Epithelial cell of proximal tubule (primary cell): ENCODE measurements at regions not wholly inside any gene's neighbourhood (a gene's known extent, or its start where the extent isn't known, plus 50 kb on each side); places are given as distances from the start of the nearest gene placed in this dataset.

Experiments
- DNase-seq: peaks from one replicate; pipeline ENCODE4 v3.0.0-alpha.2; 2011; ENCODE audit warnings: low read depth
- H3K4me3 ChIP-seq: 2 replicates; pipeline ENCODE4 v1.5.1; 2011; ENCODE audit warnings: low read depth, mild to moderate bottlenecking, low read length
- CTCF ChIP-seq: conservative IDR thresholded peaks from 2 replicates; pipeline ENCODE4 v1.5.1; 2012; ENCODE audit warnings: low read depth, mild to moderate bottlenecking, low read length

DNA sequence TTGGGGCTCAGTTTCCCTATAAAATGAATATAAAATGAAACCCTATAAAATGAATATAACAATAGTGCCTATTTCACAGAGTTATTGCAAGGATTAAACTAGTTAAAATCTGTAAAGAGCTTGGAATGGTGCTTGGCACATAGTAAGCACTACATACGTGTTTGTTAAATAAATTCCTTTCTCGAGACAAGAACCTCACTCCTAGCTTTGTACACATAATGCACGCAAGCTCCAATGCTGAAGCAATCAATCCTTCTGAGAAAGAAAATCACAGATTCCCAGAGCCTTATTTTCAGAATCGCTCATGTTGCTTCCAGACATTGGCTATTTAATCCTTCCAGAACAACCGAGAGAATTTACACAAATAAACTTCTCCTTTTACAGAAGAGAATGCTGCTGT, 440.9 kb downstream of the IRS1 start:
- no peak overlapping the region for H3K4me3 ChIP-seq
- TF ChIP-seq CTCF: no peak

DNA sequence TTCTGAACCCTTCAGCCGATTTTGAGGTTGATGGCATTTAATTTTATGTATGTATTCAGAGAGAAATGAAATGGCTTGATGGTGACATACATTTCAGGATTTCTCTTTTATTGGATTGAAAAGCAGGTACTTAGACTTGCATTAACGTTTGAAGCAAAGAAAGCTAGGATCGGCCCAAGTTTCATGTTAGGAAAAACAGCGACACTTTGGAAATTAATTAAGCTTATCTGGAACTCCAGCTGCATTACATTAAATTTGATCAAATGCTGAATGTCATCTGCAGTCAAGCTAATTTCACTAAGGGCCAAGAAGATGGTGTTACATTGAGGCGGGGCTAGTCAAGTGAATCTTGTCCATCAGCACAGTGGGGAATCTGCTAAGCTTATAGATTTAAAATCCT, 441.8 kb downstream of the IRS1 start:
- DNase-seq: no peak
- TF ChIP-seq CTCF: no peak
- H3K4me3 ChIP-seq: no peak overlapping the region

More for the DNA sequence above, 440.9 kb downstream of the IRS1 start:
- DNase-seq: no peak

DNA sequence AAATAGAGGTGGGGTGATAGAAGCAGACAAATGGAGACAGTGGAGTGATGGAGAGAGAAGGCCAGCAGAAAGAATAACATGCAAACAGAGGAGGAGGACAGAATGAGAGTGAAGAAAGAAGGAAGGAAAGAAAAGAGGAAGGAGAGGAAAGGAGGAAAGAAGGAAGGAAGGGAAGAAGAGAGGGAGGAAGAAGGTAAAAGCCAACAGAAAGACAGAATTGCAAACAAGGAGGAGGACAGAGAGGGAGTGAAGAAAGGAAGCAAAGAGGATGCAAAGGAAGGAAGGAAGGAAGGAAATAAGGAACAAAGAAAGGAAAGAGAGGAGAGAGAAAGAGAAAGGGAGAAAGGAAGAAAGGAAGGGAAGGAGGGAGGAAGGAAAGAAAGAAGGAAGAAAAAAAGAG, 444.0 kb downstream of the IRS1 start:
- H3K4me3 ChIP-seq: no peak overlapping the region
- DNase-seq: no peak
- TF ChIP-seq CTCF: no peak

- no peak for TF ChIP-seq CTCF
- DNase-seq: no peak
- H3K4me3 ChIP-seq: no peak overlapping the region
Measured at GRCh38 chr2:226354434-226354833, 445.2 kb downstream of the IRS1 start.

GRCh38 chr2:226352941-226353560, 446.6 kb downstream of the IRS1 start:
- no peak for TF ChIP-seq CTCF
- DNase-seq: no peak
- H3K4me3 ChIP-seq: no peak overlapping the region

- H3K4me3 ChIP-seq: no peak overlapping the region
- TF ChIP-seq CTCF: no peak
- no peak for DNase-seq
Measured at GRCh38 chr2:226351711-226352110, 447.9 kb downstream of the IRS1 start.

DNA sequence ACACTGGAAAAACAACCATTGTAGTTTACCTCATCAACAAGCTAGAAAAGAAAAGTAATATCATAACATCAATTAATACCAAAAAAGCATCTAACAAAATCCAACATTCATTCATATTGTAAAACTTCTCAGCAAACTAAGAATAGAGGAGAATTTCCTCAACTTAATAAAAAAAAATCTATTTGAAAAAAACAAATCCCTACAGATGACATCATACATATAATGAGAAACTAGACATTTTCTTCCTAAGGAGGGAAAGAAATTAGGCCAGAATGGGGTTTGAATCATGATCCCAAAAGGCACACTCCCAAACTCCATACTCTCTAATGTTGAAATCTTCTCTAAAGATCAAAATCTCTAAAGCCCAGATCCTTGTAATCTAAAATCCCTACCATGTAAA, 460.0 kb downstream of the IRS1 start:
- TF ChIP-seq CTCF: no peak
- H3K4me3 ChIP-seq: no peak overlapping the region
- no peak for DNase-seq
